WTC11 (cell line): ENCODE measurements at regions not wholly inside any gene's neighbourhood (a gene's known extent, or its start where the extent isn't known, plus 50 kb on each side); places are given as distances from the start of the nearest gene placed in this dataset.

ENCODE experiments used
- ATF1 ChIP-seq: sonication (generic); formaldehyde crosslinking; IDR thresholded peaks from 2 replicates; pipeline ENCODE4 v1.8.1; 2023; ENCODE audit warnings: mild to moderate bottlenecking, moderate library complexity, missing genetic modification reagents
- ATF2 ChIP-seq: sonication (generic); formaldehyde crosslinking; IDR thresholded peaks from 2 replicates; pipeline ENCODE4 v1.8.1; 2022; ENCODE audit warnings: low read depth, missing genetic modification reagents, borderline replicate concordance
- CREM ChIP-seq: sonication (generic); formaldehyde crosslinking; IDR thresholded peaks from 2 replicates; pipeline ENCODE4 v1.8.1; 2022; ENCODE audit warnings: mild to moderate bottlenecking, missing genetic modification reagents, moderate library complexity
- CTCF ChIP-seq: fragments of 200-600 bp; IDR thresholded peaks from 2 replicates; pipeline ENCODE4 v1.8.0; 2022; ENCODE audit warnings: antibody characterized with exemption
- E2F1 ChIP-seq: sonication (generic); formaldehyde crosslinking; IDR thresholded peaks from 2 replicates; pipeline ENCODE4 v1.8.0; 2022; ENCODE audit warnings: mild to moderate bottlenecking, missing genetic modification reagents
- ETV6 ChIP-seq: sonication (generic); formaldehyde crosslinking; IDR thresholded peaks from 2 replicates; pipeline ENCODE4 v1.8.1; 2022; ENCODE audit warnings: mild to moderate bottlenecking, missing genetic modification reagents
- MYBL2 ChIP-seq: sonication (generic); formaldehyde crosslinking; IDR thresholded peaks from 2 replicates; pipeline ENCODE4 v1.8.1; 2023; ENCODE audit warnings: mild to moderate bottlenecking, moderate library complexity, missing genetic modification reagents
- NFYB ChIP-seq: sonication (generic); formaldehyde crosslinking; conservative IDR thresholded peaks from 2 replicates; pipeline ENCODE4 v1.8.0; 2022; ENCODE audit warnings: low read depth, missing genetic modification reagents
- NR3C1 ChIP-seq: sonication (generic); formaldehyde crosslinking; conservative IDR thresholded peaks from 2 replicates; pipeline ENCODE4 v1.8.1; 2023; ENCODE audit warnings: low read depth, mild to moderate bottlenecking, missing genetic modification reagents
- SOX15 ChIP-seq: fragments of 250-450 bp; sonication (Bioruptor Pico); IDR thresholded peaks from 2 replicates; pipeline ENCODE4 v1.9.0; 2021; ENCODE audit warnings: mild to moderate bottlenecking
- ZNF121 ChIP-seq: sonication (generic); formaldehyde crosslinking; IDR thresholded peaks from 2 replicates; pipeline ENCODE4 v1.8.0; 2023; ENCODE audit warnings: missing genetic modification reagents
- ZNF281 ChIP-seq: sonication (generic); formaldehyde crosslinking; IDR thresholded peaks from 2 replicates; pipeline ENCODE4 v1.8.0; 2023; ENCODE audit warnings: mild to moderate bottlenecking, missing genetic modification reagents
- ZNF671 ChIP-seq: fragments of 250-450 bp; sonication (Bioruptor Pico); IDR thresholded peaks from 2 replicates; pipeline ENCODE4 v1.8.0; 2021; ENCODE audit warnings: mild to moderate bottlenecking

- TF ChIP-seq CTCF (no peak), SOX15 (CRISPR knock-in tag) (no peak), CREM (CRISPR knock-in tag) (no peak), NR3C1 (CRISPR knock-in tag) (no peak), ZNF671 (CRISPR knock-in tag) (no peak), E2F1 (no peak), MYBL2 (CRISPR knock-in tag) (no peak), NFYB (CRISPR knock-in tag) (no peak), ETV6 (no peak), ATF1 (no peak), ZNF121 (CRISPR knock-in tag) (no peak), ATF2 (no peak), ZNF281 (no peak)
These were observed 128.2 kb downstream of the TTLL2 start for GRCh38 chr6:167453082-167453446.
